Mesenchymal stem cell (in vitro differentiated cells and primary cell): ENCODE measurements at regions not wholly inside any gene's neighbourhood (a gene's known extent, or its start where the extent isn't known, plus 50 kb on each side); places are given as distances from the start of the nearest gene placed in this dataset.

ENCODE experiments used
- DNase-seq: peaks from one replicate; pipeline ENCODE4 v3.0.0-alpha.2; 2013
- H2AFZ ChIP-seq: one replicate; pipeline ENCODE4 v1.6.1; 2013; ENCODE audit warnings: low read depth, mild to moderate bottlenecking, control low read depth, inconsistent platforms, low read length, moderate library complexity
- H2AK5ac ChIP-seq: 2 replicates; pipeline ENCODE4 v1.6.1; 2013; ENCODE audit warnings: low read length, moderate library complexity, mild to moderate bottlenecking, inconsistent platforms; ENCODE audit not compliant: severe bottlenecking
- H2BK120ac ChIP-seq: one replicate; pipeline ENCODE4 v1.6.1; 2013; ENCODE audit warnings: low read depth, mild to moderate bottlenecking, inconsistent platforms, low read length, moderate library complexity
- H2BK12ac ChIP-seq, 2 experiments: one replicate each; pipeline ENCODE4 v1.6.1; 2013; ENCODE audit warnings: inconsistent platforms in 2 of 2, low read length in 2 of 2, mild to moderate bottlenecking in 2 of 2, moderate library complexity in 2 of 2, control low read depth in 1 of 2
- H2BK15ac ChIP-seq: one replicate; pipeline ENCODE4 v1.6.1; 2013; ENCODE audit warnings: mild to moderate bottlenecking, low read depth, inconsistent platforms; ENCODE audit not compliant: poor library complexity, severe bottlenecking
- H2BK5ac ChIP-seq: 2 replicates; pipeline ENCODE4 v1.6.1; 2013; ENCODE audit warnings: low read depth, mild to moderate bottlenecking, low read length, control low read depth, inconsistent platforms; ENCODE audit not compliant: poor library complexity, severe bottlenecking
- H3K14ac ChIP-seq, 2 experiments: one replicate each; pipeline ENCODE4 v1.6.1; 2013; ENCODE audit warnings: inconsistent platforms in 2 of 2, low read length in 2 of 2, control low read depth in 1 of 2, mild to moderate bottlenecking in 1 of 2, moderate library complexity in 1 of 2
- H3K18ac ChIP-seq, 2 experiments: one replicate each; pipeline ENCODE4 v1.6.1; 2013; ENCODE audit warnings: inconsistent platforms in 2 of 2, low read length in 2 of 2, control low read depth in 1 of 2, low read depth in 1 of 2, mild to moderate bottlenecking in 1 of 2
- H3K23ac ChIP-seq, 2 experiments: one replicate each; pipeline ENCODE4 v1.6.1; 2013; ENCODE audit warnings: inconsistent platforms in 2 of 2, low read length in 2 of 2, mild to moderate bottlenecking in 2 of 2, moderate library complexity in 2 of 2, control low read depth in 1 of 2
- H3K27ac ChIP-seq: 2 replicates; pipeline ENCODE4 v1.5.1; 2013; ENCODE audit warnings: mild to moderate bottlenecking, moderate library complexity, low read length, control low read depth, inconsistent platforms; ENCODE audit not compliant: poor library complexity, severe bottlenecking
- H3K27me3 ChIP-seq, 2 experiments: 2 replicates each; pipeline versions ENCODE4 v1.6.1 to v1.7.0; 2013; ENCODE audit warnings: low read length in 2 of 2, mild to moderate bottlenecking in 2 of 2, moderate library complexity in 2 of 2, control low read depth in 1 of 2, inconsistent platforms in 1 of 2; ENCODE audit not compliant: control insufficient read depth in 1 of 2, insufficient read depth in 1 of 2
- H3K36me3 ChIP-seq, 2 experiments: 2 replicates each; pipeline versions ENCODE4 v1.6.1 to v1.7.0; 2013; ENCODE audit warnings: low read length in 2 of 2, control low read depth in 1 of 2, inconsistent platforms in 1 of 2, low read depth in 1 of 2, mild to moderate bottlenecking in 1 of 2; ENCODE audit not compliant: insufficient read depth in 2 of 2, control insufficient read depth in 1 of 2
- H3K4ac ChIP-seq, 2 experiments: one replicate each; pipeline ENCODE4 v1.6.1; 2013; ENCODE audit warnings: inconsistent platforms in 2 of 2, low read length in 2 of 2, mild to moderate bottlenecking in 2 of 2, moderate library complexity in 2 of 2, control low read depth in 1 of 2, low read depth in 1 of 2
- H3K4me1 ChIP-seq: 2 replicates; pipeline ENCODE4 v1.6.1; 2013; ENCODE audit warnings: low read depth, low read length, control low read depth; ENCODE audit not compliant: control insufficient read depth, insufficient read depth
- H3K4me2 ChIP-seq: 2 replicates; pipeline ENCODE4 v1.6.1; 2013; ENCODE audit warnings: low read length, mild to moderate bottlenecking, inconsistent platforms; ENCODE audit not compliant: poor library complexity, severe bottlenecking
- H3K4me3 ChIP-seq, 2 experiments: 2 replicates each; pipeline versions ENCODE4 v1.5.1 to v1.7.0; 2013; ENCODE audit warnings: low read length in 2 of 2, mild to moderate bottlenecking in 2 of 2, control low read depth in 1 of 2, low read depth in 1 of 2; ENCODE audit not compliant: insufficient read depth in 1 of 2
- H3K79me1 ChIP-seq: replicated peaks from 2 replicates; pipeline ENCODE4 v1.6.1; 2013; ENCODE audit warnings: mild to moderate bottlenecking, control low read depth, low read length, inconsistent platforms; ENCODE audit not compliant: poor library complexity, severe bottlenecking
- H3K9ac ChIP-seq: 2 replicates; pipeline ENCODE4 v1.7.0; 2013; ENCODE audit warnings: mild to moderate bottlenecking, low read length, moderate library complexity
- H3K9me3 ChIP-seq: 2 replicates; pipeline ENCODE4 v1.7.0; 2013; ENCODE audit warnings: mild to moderate bottlenecking, low read length; ENCODE audit not compliant: control insufficient read depth
- H4K8ac ChIP-seq: one replicate; pipeline ENCODE4 v1.6.1; 2013; ENCODE audit warnings: inconsistent platforms, mild to moderate bottlenecking, low read length, moderate library complexity
- H4K91ac ChIP-seq: one replicate; pipeline ENCODE4 v1.6.1; 2013; ENCODE audit warnings: mild to moderate bottlenecking, low read length, inconsistent platforms
- WGBS: methylation state at CpG from one replicate; pipeline ENCODE4 v1.1.7; 2013; ENCODE audit warnings: mixed read lengths; 5-methylcytosine and 5-hydroxymethylcytosine counted together

DNA sequence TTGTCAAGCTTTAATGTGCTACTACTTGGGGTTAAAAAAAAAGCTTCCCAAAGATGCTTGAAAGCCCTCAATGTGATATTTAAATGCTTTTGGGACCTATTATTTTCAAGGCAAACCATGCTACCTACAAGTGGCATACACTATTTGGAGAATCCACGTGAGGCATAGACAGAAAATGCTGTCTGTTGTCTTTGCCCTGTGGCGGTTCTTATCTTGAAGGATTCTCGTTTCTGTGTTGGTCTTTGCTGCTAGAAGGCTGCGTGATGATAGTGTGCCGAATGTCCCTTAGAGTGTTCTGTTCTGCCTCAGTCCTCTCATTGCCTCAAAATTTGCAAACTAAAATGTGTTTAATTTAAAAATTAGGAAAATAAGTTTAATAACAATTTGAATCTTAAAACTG lies 356.2 kb upstream of the RARB start:
- no peak overlapping the region for H2AK5ac ChIP-seq

GRCh38 chr3:25073423-25073822 lies 354.6 kb upstream of the RARB start:
- no peak overlapping the region for H3K4me3 ChIP-seq
- H2BK12ac ChIP-seq, result no peak overlapping the region
- no peak overlapping the region for H2BK120ac ChIP-seq
- H3K23ac ChIP-seq, result no peak overlapping the region
- H2BK15ac ChIP-seq, result no peak overlapping the region
- WGBS, result 75% methylated on average over 1 of the region's 1 CpG
- H3K14ac ChIP-seq, result no peak overlapping the region
- H4K8ac ChIP-seq, result no peak overlapping the region
- no peak overlapping the region for H2BK5ac ChIP-seq
- H3K4ac ChIP-seq, result no peak overlapping the region
- H3K79me1 ChIP-seq, result no peaks in the 10 kb centered on the region
- peaks cover 0 to 4% of the 10 kb centered on the region in 2 experiments for H3K27me3 ChIP-seq
- peak; percentile 10 for DNase-seq
- H3K9ac ChIP-seq, result no peak overlapping the region
- H3K18ac ChIP-seq, result no peak overlapping the region
- H4K91ac ChIP-seq, result no peak overlapping the region
- H3K9me3 ChIP-seq, result no peaks in the 10 kb centered on the region
- H2AFZ ChIP-seq, result no peak overlapping the region
- no peaks in the 10 kb centered on the region for H3K36me3 ChIP-seq
- no peak overlapping the region for H3K4me2 ChIP-seq
- no peaks in the 10 kb centered on the region for H3K4me1 ChIP-seq
- no peak overlapping the region for H3K27ac ChIP-seq
- H2AK5ac ChIP-seq, result no peak overlapping the region

More for the DNA sequence above, 356.2 kb upstream of the RARB start:
- no peak overlapping the region for H2BK120ac ChIP-seq
- no peak overlapping the region for H3K4me2 ChIP-seq
- no peak overlapping the region for H2BK5ac ChIP-seq
- no peak overlapping the region for H2BK12ac ChIP-seq
- no peak overlapping the region for H4K8ac ChIP-seq
- H3K18ac ChIP-seq, result no peak overlapping the region
- H3K4me1 ChIP-seq, result no peaks in the 10 kb centered on the region
- H3K36me3 ChIP-seq, result no peaks in the 10 kb centered on the region
- H3K4me3 ChIP-seq, result no peak overlapping the region
- no peak overlapping the region for H2AFZ ChIP-seq
- no peak overlapping the region for H3K14ac ChIP-seq
- H2BK15ac ChIP-seq, result no peak overlapping the region
- DNase-seq, result no peak
- no peak overlapping the region for H3K27ac ChIP-seq
- no peak overlapping the region for H3K23ac ChIP-seq
- no peak overlapping the region for H4K91ac ChIP-seq
- H3K9me3 ChIP-seq, result no peaks in the 10 kb centered on the region
- 94% methylated on average over 3 of the region's 5 CpGs for WGBS
- H3K4ac ChIP-seq, result no peak overlapping the region
- H3K9ac ChIP-seq, result no peak overlapping the region
- H3K27me3 ChIP-seq, result peaks cover 0 to 4% of the 10 kb centered on the region in 2 experiments
- H3K79me1 ChIP-seq, result no peaks in the 10 kb centered on the region

- H3K18ac ChIP-seq, result no peak overlapping the region
- no peak overlapping the region for H4K91ac ChIP-seq
- no peak overlapping the region for H3K4ac ChIP-seq
- no peak overlapping the region for H3K4me3 ChIP-seq
- no peaks in the 10 kb centered on the region for H3K79me1 ChIP-seq
- no peak overlapping the region for H3K27ac ChIP-seq
- H2AK5ac ChIP-seq, result no peak overlapping the region
- H3K36me3 ChIP-seq, result no peaks in the 10 kb centered on the region
- H3K9me3 ChIP-seq, result no peaks in the 10 kb centered on the region
- no peak overlapping the region for H2BK5ac ChIP-seq
- no peak overlapping the region for H3K4me2 ChIP-seq
- H3K27me3 ChIP-seq, result peaks cover 0 to 4% of the 10 kb centered on the region in 2 experiments
- peak; percentile 50 for DNase-seq
- H3K14ac ChIP-seq, result no peak overlapping the region
- H2BK120ac ChIP-seq, result no peak overlapping the region
- WGBS, result 44% methylated on average over 1 of the region's 3 CpGs
- H2AFZ ChIP-seq, result no peak overlapping the region
- no peak overlapping the region for H3K23ac ChIP-seq
- H4K8ac ChIP-seq, result no peak overlapping the region
- no peaks in the 10 kb centered on the region for H3K4me1 ChIP-seq
- H2BK15ac ChIP-seq, result no peak overlapping the region
- no peak overlapping the region for H3K9ac ChIP-seq
- no peak overlapping the region for H2BK12ac ChIP-seq
Observed at GRCh38 chr3:25074149-25074548, 353.9 kb upstream of the RARB start.

DNA sequence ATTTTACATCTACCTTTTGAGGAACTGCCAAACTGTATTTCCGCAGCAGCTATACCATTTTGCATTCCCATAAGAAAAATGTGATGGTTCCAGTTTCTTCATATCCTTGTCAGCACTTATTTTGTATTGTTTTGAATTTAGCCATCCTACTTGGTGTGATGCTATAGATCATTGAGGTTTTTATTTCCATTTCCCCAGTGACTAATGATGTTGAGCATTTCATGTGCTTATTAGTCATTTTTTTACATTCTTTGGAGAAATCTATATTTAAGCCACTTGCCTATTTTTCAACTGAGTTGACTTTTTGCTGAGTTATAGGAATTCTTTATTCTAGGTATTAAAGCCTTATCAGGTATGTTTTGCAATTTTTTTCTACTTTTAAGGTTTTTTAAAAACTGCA lies 347.6 kb upstream of the RARB start:
- Histone ChIP-seq H3K9me3 (no peaks in the 10 kb centered on the region), H3K4me3 (no peak overlapping the region), H2AK5ac (no peak overlapping the region), H3K27me3 (no peaks in the 10 kb centered on the region), H3K9ac (no peak overlapping the region), H3K36me3 (no peaks in the 10 kb centered on the region), H3K14ac (no peak overlapping the region), H3K4me1 (no peaks in the 10 kb centered on the region), H2BK12ac (no peak overlapping the region), H2BK120ac (no peak overlapping the region), H3K79me1 (no peaks in the 10 kb centered on the region), H2BK5ac (no peak overlapping the region), H3K4me2 (no peak overlapping the region), H3K18ac (no peak overlapping the region), H3K23ac (no peak overlapping the region), H2BK15ac (no peak overlapping the region), H4K8ac (no peak overlapping the region), H2AFZ (no peak overlapping the region), H4K91ac (no peak overlapping the region), H3K27ac (no peak overlapping the region), H3K4ac (no peak overlapping the region)
- WGBS, result 100% methylated on average over 1 of the region's 1 CpG
- no peak for DNase-seq
